ENCODE measurements at regions not wholly inside any gene's neighbourhood (a gene's known extent, or its start where the extent isn't known, plus 50 kb on each side); places are given as distances from the start of the nearest gene placed in this dataset.

DNA sequence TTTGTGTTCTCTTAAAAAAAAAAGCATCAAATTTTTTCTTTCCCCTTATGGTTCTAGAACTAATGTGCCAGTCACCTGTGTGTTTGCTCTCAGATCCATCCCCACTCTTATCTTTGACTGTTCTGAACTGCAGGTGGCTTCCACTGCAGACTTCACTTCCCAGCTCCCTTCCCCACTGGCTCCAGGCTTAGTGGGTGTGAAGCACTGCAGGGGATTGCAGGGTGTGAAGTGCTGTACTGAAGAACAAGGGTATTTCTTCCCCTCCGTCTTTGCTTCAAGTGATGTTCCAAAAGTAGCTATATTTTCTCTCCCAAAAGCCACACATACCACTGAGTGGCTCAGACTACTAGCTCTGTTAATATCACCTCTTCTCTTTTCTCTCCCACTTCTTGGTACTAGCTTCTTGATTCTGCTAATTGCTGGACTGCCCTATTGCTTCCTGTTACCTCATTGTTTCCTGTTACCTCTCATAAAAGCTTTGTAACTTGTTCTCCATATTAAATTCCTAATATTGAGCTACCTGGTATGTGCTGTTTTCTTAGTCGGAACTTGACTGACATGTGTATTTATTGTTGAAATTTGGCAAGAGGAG is 115.4 kb upstream of the PRICKLE1 start:
- FAIRE-seq: no peak
- H2AFZ ChIP-seq (ENCODE audit: control insufficient read depth, low read depth, low read length): no peak overlapping the region
- H3K27me3 ChIP-seq (replicated peaks in 1 of 2; ENCODE audit: control insufficient read depth in 2 of 2, insufficient read depth in 2 of 2, low read length in 1 of 2): 0 out of 4 replicates have a peak, but pooled peaks cover 0 to 2% of the 10 kb centered on the region in 2 experiments
- no peaks in the 10 kb centered on the region for H3K79me2 ChIP-seq (ENCODE audit: control insufficient read depth, insufficient read depth, low read length)
- CTCF ChIA-PET: no interaction called here
- H3K9me3 ChIP-seq (replicated peaks; ENCODE audit: control insufficient read depth, insufficient read depth, low read length): no peaks in the 10 kb centered on the region
- in situ Hi-C loops (cut with MboI): loop anchor here (25.0 kb wide), 1 partner anchor 93 kb away; no protein-coding TSS in a partner anchor
- no peak for ATAC-seq
- no peak overlapping the region for H3K9ac ChIP-seq (ENCODE audit: control insufficient read depth, insufficient read depth, low read length)
- 22% methylated on average over 2 of the region's 2 CpGs for WGBS (ENCODE audit: insufficient coverage, insufficient replicate concordance, low lambda C conversion rate, missing lambda C conversion rate)
- no peak overlapping the region for H3K27ac ChIP-seq (ENCODE audit: control insufficient read depth, insufficient read depth)
- RAD21 ChIA-PET (ENCODE audit: unreplicated experiment): no interaction called here
- no peaks in the 10 kb centered on the region for H4K20me1 ChIP-seq (ENCODE audit: control insufficient read depth, insufficient read depth)
- no peak overlapping the region for H3K4me2 ChIP-seq (ENCODE audit: control insufficient read depth, insufficient read depth)
- POLR2A ChIA-PET: no interaction called here
- no peaks in the 10 kb centered on the region for H3K36me3 ChIP-seq (ENCODE audit: control insufficient read depth in 2 of 2, insufficient read depth in 2 of 2, low read length in 1 of 2)
- SMC1A ChIA-PET (ENCODE audit: uncharacterized antibody, unreplicated experiment): interaction anchor here (1.4 to 1.5 kb wide), 2 partner anchors 30 to 58 kb away, joined by 3 read pairs; no protein-coding TSS in a partner anchor
- intact Hi-C loops (cut with micrococcal nuclease; ENCODE audit: unreplicated experiment): no loop called here
- no peak overlapping the region for H3K4me3 ChIP-seq
- no peak for DNase-seq (ENCODE audit: low read depth, low spot score)
- H3K4me1 ChIP-seq (ENCODE audit: control insufficient read depth, insufficient read depth, low read length): no peaks in the 10 kb centered on the region
- no TSS peak for BruUV-seq (replicated peaks)
- TF ChIP-seq ATF7 (IDR thresholded peaks at IDR 0.05; ENCODE audit: low read depth): no peak
- TF ChIP-seq JUNB (IDR thresholded peaks at IDR 0.05): no peak
- TF ChIP-seq TCF12 (IDR thresholded peaks at IDR 0.05; ENCODE audit: low read depth, low read length): no peak
- TF ChIP-seq POLR2AphosphoS2 (IDR thresholded peaks at IDR 0.05; ENCODE audit: low read depth, low read length): no peak
- TF ChIP-seq RFX5 (IDR thresholded peaks at IDR 0.05; ENCODE audit: low read depth, low read length): no peak
- TF ChIP-seq, protein P1, sequence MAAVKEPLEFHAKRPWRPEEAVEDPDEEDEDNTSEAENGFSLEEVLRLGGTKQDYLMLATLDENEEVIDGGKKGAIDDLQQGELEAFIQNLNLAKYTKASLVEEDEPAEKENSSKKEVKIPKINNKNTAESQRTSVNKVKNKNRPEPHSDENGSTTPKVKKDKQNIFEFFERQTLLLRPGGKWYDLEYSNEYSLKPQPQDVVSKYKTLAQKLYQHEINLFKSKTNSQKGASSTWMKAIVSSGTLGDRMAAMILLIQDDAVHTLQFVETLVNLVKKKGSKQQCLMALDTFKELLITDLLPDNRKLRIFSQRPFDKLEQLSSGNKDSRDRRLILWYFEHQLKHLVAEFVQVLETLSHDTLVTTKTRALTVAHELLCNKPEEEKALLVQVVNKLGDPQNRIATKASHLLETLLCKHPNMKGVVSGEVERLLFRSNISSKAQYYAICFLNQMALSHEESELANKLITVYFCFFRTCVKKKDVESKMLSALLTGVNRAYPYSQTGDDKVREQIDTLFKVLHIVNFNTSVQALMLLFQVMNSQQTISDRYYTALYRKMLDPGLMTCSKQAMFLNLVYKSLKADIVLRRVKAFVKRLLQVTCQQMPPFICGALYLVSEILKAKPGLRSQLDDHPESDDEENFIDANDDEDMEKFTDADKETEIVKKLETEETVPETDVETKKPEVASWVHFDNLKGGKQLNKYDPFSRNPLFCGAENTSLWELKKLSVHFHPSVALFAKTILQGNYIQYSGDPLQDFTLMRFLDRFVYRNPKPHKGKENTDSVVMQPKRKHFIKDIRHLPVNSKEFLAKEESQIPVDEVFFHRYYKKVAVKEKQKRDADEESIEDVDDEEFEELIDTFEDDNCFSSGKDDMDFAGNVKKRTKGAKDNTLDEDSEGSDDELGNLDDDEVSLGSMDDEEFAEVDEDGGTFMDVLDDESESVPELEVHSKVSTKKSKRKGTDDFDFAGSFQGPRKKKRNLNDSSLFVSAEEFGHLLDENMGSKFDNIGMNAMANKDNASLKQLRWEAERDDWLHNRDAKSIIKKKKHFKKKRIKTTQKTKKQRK (IDR thresholded peaks at IDR 0.05; ENCODE audit: low read depth, low read length): no peak
- TF ChIP-seq E2F4 (IDR thresholded peaks at IDR 0.05; ENCODE audit: low read depth, low read length): no peak
- TF ChIP-seq NBN (IDR thresholded peaks at IDR 0.05): no peak
- no peak for TF ChIP-seq ZNF384 (IDR thresholded peaks at IDR 0.05; ENCODE audit: borderline replicate concordance, low read depth, low read length)
- no peak for TF ChIP-seq NR2C2 (IDR thresholded peaks at IDR 0.05; ENCODE audit: borderline replicate concordance, control insufficient read depth, insufficient read length, low read depth)
- TF ChIP-seq, protein P2, sequence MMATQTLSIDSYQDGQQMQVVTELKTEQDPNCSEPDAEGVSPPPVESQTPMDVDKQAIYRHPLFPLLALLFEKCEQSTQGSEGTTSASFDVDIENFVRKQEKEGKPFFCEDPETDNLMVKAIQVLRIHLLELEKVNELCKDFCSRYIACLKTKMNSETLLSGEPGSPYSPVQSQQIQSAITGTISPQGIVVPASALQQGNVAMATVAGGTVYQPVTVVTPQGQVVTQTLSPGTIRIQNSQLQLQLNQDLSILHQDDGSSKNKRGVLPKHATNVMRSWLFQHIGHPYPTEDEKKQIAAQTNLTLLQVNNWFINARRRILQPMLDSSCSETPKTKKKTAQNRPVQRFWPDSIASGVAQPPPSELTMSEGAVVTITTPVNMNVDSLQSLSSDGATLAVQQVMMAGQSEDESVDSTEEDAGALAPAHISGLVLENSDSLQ (IDR thresholded peaks at IDR 0.05): no peak
- no peak for TF ChIP-seq JUND (IDR thresholded peaks at IDR 0.05; ENCODE audit: low read depth, low read length)
- no peak for TF ChIP-seq BHLHE40 (IDR thresholded peaks at IDR 0.05; ENCODE audit: borderline replicate concordance in 1 of 2, low read depth in 2 of 2, low read length in 1 of 2)
- no peak for TF ChIP-seq STAT3 (IDR thresholded peaks at IDR 0.05; ENCODE audit: low read depth, low read length)
- TF ChIP-seq MEF2A (IDR thresholded peaks at IDR 0.05; ENCODE audit: insufficient read depth, low read depth, low read length): no peak
- no peak for TF ChIP-seq STAT1 (conservative IDR thresholded peaks at IDR 0.05)

Data from GM12878 (cell line).